Epithelial cell of proximal tubule (primary cell): ENCODE measurements at regions not wholly inside any gene's neighbourhood (a gene's known extent, or its start where the extent isn't known, plus 50 kb on each side); places are given as distances from the start of the nearest gene placed in this dataset.
"Not testable (repeated sequence)": the region's sequence is repeated elsewhere in the genome, so short reads cannot be mapped to it uniquely, and the experiment has no call there.

Source experiments
- DNase-seq: peaks from one replicate; pipeline ENCODE4 v3.0.0-alpha.2; 2011; ENCODE audit warnings: low read depth
- H3K4me3 ChIP-seq: 2 replicates; pipeline ENCODE4 v1.5.1; 2011; ENCODE audit warnings: low read depth, mild to moderate bottlenecking, low read length
- CTCF ChIP-seq: conservative IDR thresholded peaks from 2 replicates; pipeline ENCODE4 v1.5.1; 2012; ENCODE audit warnings: low read depth, mild to moderate bottlenecking, low read length

- TF ChIP-seq CTCF, result no peak
Observed at GRCh38 chr4:17238633-17239032, 273.3 kb downstream of the QDPR start.

GRCh38 chr4:17236686-17237085 is 275.2 kb downstream of the QDPR start:
- no peak overlapping the region for H3K4me3 ChIP-seq
- no peak for DNase-seq
- TF ChIP-seq CTCF, result no peak

More at GRCh38 chr4:17238633-17239032, 273.3 kb downstream of the QDPR start:
- no peak overlapping the region for H3K4me3 ChIP-seq
- DNase-seq, result no peak

GRCh38 chr4:17234678-17235077 is 277.2 kb downstream of the QDPR start:
- no peak for TF ChIP-seq CTCF
- no peak for DNase-seq
- no peak overlapping the region for H3K4me3 ChIP-seq

DNA sequence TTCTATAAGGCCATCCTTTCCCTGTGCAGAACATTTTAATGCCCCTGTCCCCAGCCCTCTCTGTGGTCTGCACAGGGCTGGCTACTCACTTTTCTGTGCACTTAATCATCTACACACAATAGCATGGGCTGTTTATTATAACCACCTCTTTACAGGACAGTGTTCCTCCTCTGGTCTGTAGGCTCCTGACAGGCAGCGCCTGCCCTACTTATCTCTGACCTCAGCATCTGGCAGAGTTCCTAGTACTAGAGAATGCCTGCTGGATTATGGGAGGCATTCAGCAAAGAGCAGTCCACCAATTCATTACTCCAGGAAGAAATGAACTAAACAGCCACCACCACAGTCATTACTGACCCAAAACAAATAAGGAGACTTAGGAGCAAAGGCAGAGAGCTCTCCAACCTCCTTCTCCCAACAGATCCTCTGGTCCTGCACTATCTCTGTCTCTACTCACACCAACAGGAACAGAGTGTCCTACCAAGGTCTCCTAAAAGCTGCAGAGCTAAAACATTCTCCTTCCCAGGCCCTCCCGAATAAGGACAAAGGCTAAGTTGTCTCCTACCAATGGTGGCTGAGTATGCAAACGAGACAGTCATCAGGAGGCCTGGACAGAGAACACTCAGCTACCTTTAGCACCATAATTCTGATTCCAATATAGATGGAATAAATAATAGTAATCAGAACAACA is 279.2 kb downstream of the QDPR start:
- TF ChIP-seq CTCF, result no peak
- DNase-seq, result no peak
- H3K4me3 ChIP-seq, result no peak overlapping the region

GRCh38 chr4:17231880-17232475 is 279.9 kb downstream of the QDPR start:
- not testable (repeated sequence) for DNase-seq, H3K4me3 ChIP-seq

GRCh38 chr4:17230727-17231126 is 281.2 kb downstream of the QDPR start:
- H3K4me3 ChIP-seq, result no peak overlapping the region
- no peak for DNase-seq
- TF ChIP-seq CTCF, result no peak

DNA sequence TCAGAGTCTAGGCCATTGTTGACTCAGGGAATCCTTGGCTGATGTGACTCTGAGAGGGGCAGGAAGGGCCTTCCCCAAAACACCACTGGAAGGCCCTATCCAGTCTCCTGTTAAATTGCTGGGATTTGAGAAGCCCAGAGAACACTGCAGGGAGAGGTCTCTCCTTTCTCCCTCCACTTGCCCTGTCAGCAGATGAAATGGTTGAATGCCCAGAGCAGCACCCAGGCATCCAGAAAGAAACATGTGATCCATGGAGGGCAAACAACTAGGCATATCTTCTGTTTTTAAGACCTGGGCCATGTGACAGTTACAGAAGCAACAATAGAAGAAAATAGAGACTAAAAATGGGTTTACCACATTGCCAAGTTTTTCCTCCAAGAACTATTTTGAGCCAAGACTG is 291.1 kb downstream of the QDPR start:
- peak; percentile 4 for DNase-seq
- no peak for TF ChIP-seq CTCF
- H3K4me3 ChIP-seq, result no peak overlapping the region
